DOHH2 (cell line): ENCODE measurements at regions not wholly inside any gene's neighbourhood (a gene's known extent, or its start where the extent isn't known, plus 50 kb on each side); places are given as distances from the start of the nearest gene placed in this dataset.

Experiments
- H3F3A ChIP-seq: fragments of 200-600 bp; sonication (generic), shearing (Covaris generic); 2 replicates; pipeline ENCODE4 v1.6.0; 2016; ENCODE audit warnings: antibody characterized with exemption, mild to moderate bottlenecking; ENCODE audit not compliant: control insufficient read depth, insufficient read depth
- H3K27ac ChIP-seq: fragments of 200-600 bp; sonication (generic); 2 replicates; pipeline ENCODE4 v1.5.1; 2014; ENCODE audit warnings: low read depth, mild to moderate bottlenecking, low read length, moderate library complexity
- H3K27me3 ChIP-seq: fragments of 200-600 bp; sonication (generic); 2 replicates; pipeline ENCODE4 v1.6.1; 2014; ENCODE audit warnings: mild to moderate bottlenecking, low read length, mixed read lengths; ENCODE audit not compliant: control insufficient read depth
- H3K36me3 ChIP-seq: fragments of 200-600 bp; sonication (generic); 2 replicates; pipeline ENCODE4 v1.6.1; 2014; ENCODE audit warnings: mild to moderate bottlenecking, low read length, moderate library complexity, mixed read lengths; ENCODE audit not compliant: control insufficient read depth
- H3K4me1 ChIP-seq: fragments of 200-600 bp; sonication (generic); 2 replicates; pipeline ENCODE4 v1.6.1; 2014; ENCODE audit warnings: mild to moderate bottlenecking, low read length, mixed read lengths; ENCODE audit not compliant: control insufficient read depth
- H3K4me2 ChIP-seq: fragments of 200-600 bp; sonication (generic); 2 replicates; pipeline ENCODE4 v1.6.0; 2014; ENCODE audit warnings: mild to moderate bottlenecking, low read length, moderate library complexity
- H3K4me3 ChIP-seq: fragments of 200-600 bp; sonication (generic); 2 replicates; pipeline ENCODE4 v1.5.1; 2014; ENCODE audit warnings: mild to moderate bottlenecking, low read length, mixed read lengths
- H3K79me2 ChIP-seq: fragments of 200-600 bp; sonication (generic); 2 replicates; pipeline ENCODE4 v1.6.1; 2014; ENCODE audit warnings: mild to moderate bottlenecking, low read length, mixed read lengths; ENCODE audit not compliant: control insufficient read depth
- H3K9me2 ChIP-seq: fragments of 200-600 bp; sonication (generic); replicated peaks from 2 replicates; pipeline ENCODE4 v1.6.1; 2014; ENCODE audit warnings: mild to moderate bottlenecking, low read length, mixed read lengths; ENCODE audit not compliant: control insufficient read depth
- H3K9me3 ChIP-seq: fragments of 200-600 bp; sonication (generic); 2 replicates; pipeline ENCODE4 v1.6.1; 2014; ENCODE audit warnings: antibody characterized with exemption, low read length, mixed read lengths; ENCODE audit not compliant: control insufficient read depth, insufficient read depth
- H4K20me1 ChIP-seq: fragments of 200-600 bp; sonication (generic); 2 replicates; pipeline ENCODE4 v1.6.0; 2014; ENCODE audit warnings: low read depth, mild to moderate bottlenecking, antibody characterized with exemption, low read length, moderate library complexity; ENCODE audit not compliant: control insufficient read depth, insufficient read depth
- CTCF ChIP-seq: fragments of 200-600 bp; sonication (generic); IDR thresholded peaks from one replicate; pipeline ENCODE4 v1.5.1; 2014; ENCODE audit warnings: antibody characterized with exemption, mild to moderate bottlenecking, low read depth, low read length; ENCODE audit not compliant: poor library complexity, severe bottlenecking
- EZH2phosphoT487 ChIP-seq: fragments of 200-600 bp; sonication (generic); IDR thresholded peaks from 2 replicates; pipeline ENCODE4 v1.6.1; 2017; ENCODE audit warnings: borderline replicate concordance, mild to moderate bottlenecking, antibody characterized with exemption, low read length, moderate library complexity, mixed read lengths

DNA sequence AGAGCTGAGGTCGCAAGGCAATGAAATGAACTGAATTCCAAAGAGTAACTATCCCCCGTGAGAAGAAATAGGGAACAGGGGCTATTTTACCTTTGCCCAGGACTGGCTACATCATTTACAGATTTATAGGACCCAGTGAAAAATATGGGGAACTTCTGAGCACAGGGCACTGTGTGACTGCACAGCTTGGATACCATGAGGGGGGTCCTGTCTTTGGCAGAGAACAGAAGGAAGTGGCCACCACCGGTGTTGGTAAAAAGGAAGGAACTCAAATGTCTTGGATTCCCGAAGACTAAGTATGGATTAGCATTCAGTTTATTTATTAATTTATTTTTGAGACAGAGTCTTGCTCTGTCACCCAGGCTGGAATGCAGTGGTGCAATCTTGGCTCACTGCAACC, 119.6 kb downstream of the B3GNT2 start:
- H3F3A ChIP-seq = no peaks in the 10 kb centered on the region
- H3K4me2 ChIP-seq = no peak overlapping the region
- no peak overlapping the region for H3K27ac ChIP-seq
- H3K79me2 ChIP-seq = no peaks in the 10 kb centered on the region
- H3K27me3 ChIP-seq = no peaks in the 10 kb centered on the region
- no peaks in the 10 kb centered on the region for H3K9me2 ChIP-seq
- no peak overlapping the region for H3K4me3 ChIP-seq
- no peaks in the 10 kb centered on the region for H4K20me1 ChIP-seq
- no peaks in the 10 kb centered on the region for H3K36me3 ChIP-seq
- no peaks in the 10 kb centered on the region for H3K9me3 ChIP-seq
- no peaks in the 10 kb centered on the region for H3K4me1 ChIP-seq
- TF ChIP-seq EZH2phosphoT487 = no peak
- TF ChIP-seq CTCF = no peak

DNA sequence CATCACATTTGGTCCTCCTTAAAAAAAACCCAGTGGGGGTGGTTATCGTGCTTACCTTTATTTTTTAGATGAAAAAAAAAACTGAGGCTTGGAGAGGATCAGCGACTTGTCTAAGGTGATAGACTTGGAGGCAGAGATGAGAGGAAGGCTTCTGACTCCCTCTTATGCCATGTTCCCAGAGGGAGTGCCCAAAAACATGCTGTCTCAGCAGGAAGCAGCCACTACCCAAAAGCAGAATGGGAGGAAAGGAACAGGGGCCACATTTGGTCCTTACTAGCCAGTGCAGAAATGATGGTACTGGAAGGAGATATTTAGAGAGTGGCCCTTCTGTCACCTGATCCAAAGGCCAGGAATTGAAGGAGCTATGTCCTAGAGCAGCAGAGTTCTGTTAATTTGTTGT, 118.4 kb downstream of the B3GNT2 start:
- TF ChIP-seq CTCF (no peak), EZH2phosphoT487 (no peak)
- Histone ChIP-seq H3K36me3 (no peaks in the 10 kb centered on the region), H3K27ac (no peak overlapping the region), H3K4me1 (peaks cover 6% of the 10 kb centered on the region; the same call in 1 of the 2 replicates), H3K79me2 (no peaks in the 10 kb centered on the region), H3K27me3 (no peaks in the 10 kb centered on the region), H3K4me3 (no peak overlapping the region), H3K9me2 (no peaks in the 10 kb centered on the region), H4K20me1 (no peaks in the 10 kb centered on the region), H3F3A (no peaks in the 10 kb centered on the region), H3K4me2 (no peak overlapping the region), H3K9me3 (no peaks in the 10 kb centered on the region)

DNA sequence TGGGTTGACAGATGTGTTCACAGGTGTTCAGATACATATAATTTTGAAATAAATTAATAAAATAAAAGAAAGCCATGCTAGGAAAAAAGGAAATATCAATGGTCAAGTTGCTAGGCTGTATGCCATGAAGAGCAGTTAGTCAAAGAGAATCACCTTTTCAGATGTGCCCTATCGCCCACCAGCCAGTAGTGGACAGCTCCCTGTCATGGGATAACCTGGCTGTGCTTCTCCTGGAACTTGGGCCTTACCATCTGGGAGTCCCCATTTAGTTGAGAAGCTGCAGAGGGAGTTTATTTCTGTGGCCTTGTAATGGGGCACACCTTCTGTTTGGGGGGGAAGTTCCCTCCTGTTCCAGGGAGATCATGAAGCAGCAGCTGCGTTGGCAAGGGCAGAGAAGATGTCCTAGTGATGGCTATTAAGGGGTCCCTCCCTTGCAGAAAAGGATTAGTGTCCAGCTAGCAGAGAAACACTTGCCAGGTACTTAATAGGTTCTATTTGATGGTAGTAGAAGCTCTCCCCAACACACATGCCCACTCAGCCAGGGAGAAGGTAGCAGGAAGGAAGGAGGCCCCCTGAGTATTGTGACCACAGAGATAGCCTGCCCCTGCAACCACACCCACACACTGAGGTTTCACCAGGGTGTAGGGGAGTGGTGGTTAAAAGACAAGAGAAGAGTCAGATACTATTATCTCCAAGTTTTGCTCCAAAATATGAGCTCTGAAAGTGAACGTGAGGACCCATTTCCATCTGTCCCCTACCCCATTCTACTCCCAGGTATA, 117.7 kb downstream of the B3GNT2 start:
- TF ChIP-seq CTCF = no peak
- no peak for TF ChIP-seq EZH2phosphoT487
- Histone ChIP-seq H4K20me1 (no peaks in the 10 kb centered on the region), H3K27me3 (no peaks in the 10 kb centered on the region), H3K9me3 (no peaks in the 10 kb centered on the region), H3K4me2 (no peak overlapping the region), H3K4me3 (no peak overlapping the region), H3K4me1 (peaks cover 6% of the 10 kb centered on the region; the same call in 1 of the 2 replicates), H3K27ac (no peak overlapping the region), H3K79me2 (no peaks in the 10 kb centered on the region), H3K9me2 (no peaks in the 10 kb centered on the region), H3F3A (no peaks in the 10 kb centered on the region), H3K36me3 (no peaks in the 10 kb centered on the region)
